ENCODE measurements at regions not wholly inside any gene's neighbourhood (a gene's known extent, or its start where the extent isn't known, plus 50 kb on each side); places are given as distances from the start of the nearest gene placed in this dataset.

DNA sequence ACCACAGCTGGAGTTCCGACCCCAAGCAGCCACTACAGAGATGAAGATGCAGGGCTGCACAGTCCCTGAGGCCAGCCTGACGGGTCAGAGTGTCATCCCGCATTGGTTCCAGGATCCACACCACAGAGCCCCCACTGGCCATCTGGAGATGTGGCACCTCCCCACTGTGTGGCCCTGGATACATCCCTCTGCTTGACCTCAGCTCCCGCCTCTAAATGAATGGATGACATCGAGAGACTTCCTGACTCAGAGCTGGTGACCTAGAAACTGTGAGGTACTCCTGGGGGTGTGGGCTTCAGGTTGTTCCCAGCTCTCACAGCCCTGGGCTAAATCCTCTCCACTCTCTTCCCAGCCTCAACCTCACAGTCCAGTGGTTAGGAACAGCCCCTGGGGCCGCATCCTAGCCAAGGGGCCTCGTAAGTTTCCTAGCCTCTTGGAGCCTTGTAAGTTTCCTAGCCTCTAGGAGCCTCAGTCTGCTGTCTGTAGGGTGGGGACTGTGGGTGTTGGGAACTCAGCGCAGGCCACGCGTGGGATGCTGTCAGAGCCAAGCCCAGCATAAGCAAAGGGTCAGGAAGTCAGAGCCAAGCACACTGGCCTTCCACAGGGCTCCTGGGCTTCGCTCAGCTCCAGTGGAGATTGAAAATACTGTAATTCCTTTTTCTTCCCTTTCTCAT lies 87.5 kb upstream of the RUNX3 start:
- Histone ChIP-seq H3K4me3 (ENCODE audit: low read length) (no peak overlapping the region), H3K27me3 (ENCODE audit: insufficient read depth, low read depth, low read length) (no peaks in the 10 kb centered on the region), H3K36me3 (ENCODE audit: insufficient read depth, low read length) (no peaks in the 10 kb centered on the region), H3K4me2 (ENCODE audit: low read length) (no peak overlapping the region), H3K9ac (ENCODE audit: low read length) (no peak overlapping the region), H3K27ac (ENCODE audit: low read length) (no peak overlapping the region), H3K9me3 (ENCODE audit: low read length) (no peaks in the 10 kb centered on the region), H2AFZ (ENCODE audit: low read depth, low read length) (no peak overlapping the region), H3F3A (ENCODE audit: insufficient read depth, low read length, poor library complexity, severe bottlenecking) (no peaks in the 10 kb centered on the region), H3K79me2 (replicated peaks; ENCODE audit: insufficient read depth, low read length) (no peaks in the 10 kb centered on the region), H4K20me1 (ENCODE audit: insufficient read depth) (no peaks in the 10 kb centered on the region), H3K9me2 (ENCODE audit: insufficient read depth, low read length) (no peaks in the 10 kb centered on the region)
- TF ChIP-seq CTCF (IDR thresholded peaks at IDR 0.05; ENCODE audit: poor library complexity, severe bottlenecking) (no peak), MXI1 (conservative IDR thresholded peaks at IDR 0.05; ENCODE audit: poor library complexity, severe bottlenecking) (no peak), POLR2AphosphoS5 (IDR thresholded peaks at IDR 0.05) (no peak), EZH2 (IDR thresholded peaks at IDR 0.05; ENCODE audit: borderline replicate concordance, insufficient read depth, low read length, poor library complexity, severe bottlenecking) (no peak)

DNA sequence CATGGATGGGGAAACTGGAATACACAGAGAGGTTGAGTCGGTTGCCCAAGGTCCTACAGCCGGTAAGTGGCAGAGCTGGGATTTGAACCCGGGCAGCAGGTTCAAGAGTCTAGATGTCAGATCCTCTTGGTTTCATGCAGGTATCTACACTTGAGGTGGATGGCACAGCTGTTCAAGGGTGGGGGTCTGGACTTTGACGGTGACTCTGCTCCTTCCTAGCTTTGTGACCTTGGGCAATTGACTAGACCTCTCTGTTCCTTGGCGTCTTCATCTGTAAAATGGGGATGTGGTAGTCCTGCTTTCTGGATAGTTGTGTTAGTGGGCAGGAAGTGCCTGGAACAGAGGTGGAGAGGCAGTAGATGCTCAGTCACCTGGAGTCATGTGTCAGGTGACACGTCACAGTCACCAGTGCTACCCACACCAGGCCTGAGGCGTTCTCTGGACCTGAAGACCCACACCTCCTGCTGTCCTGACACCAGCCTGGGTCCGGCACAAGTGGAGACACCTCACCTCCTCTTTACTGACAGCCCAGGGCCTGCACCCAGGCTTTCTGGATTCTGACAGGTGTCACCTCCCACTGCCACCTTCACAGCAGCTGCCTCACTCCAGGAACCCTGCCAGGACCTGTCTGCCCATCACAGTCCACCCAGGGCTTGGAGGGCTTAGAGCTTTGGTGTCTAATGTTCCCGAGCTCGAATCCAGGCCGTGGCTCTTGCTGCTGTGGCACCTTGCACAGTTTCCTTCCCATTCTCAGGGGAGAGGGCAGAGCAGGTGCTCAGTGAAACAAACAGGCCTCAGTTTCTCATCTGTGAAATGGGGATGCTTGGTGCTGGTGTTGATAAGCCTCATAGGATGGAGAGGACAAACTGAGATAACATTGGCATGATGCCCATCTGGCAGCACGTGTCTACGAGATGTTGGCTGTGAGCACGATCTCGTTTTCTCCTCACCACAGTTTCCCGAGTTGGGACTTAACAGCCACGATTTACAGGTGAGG lies 83.2 kb upstream of the RUNX3 start:
- no peak overlapping the region for H3K4me3 ChIP-seq (ENCODE audit: low read length)
- no peaks in the 10 kb centered on the region for H3K27me3 ChIP-seq (ENCODE audit: insufficient read depth, low read depth, low read length)
- H3K36me3 ChIP-seq (ENCODE audit: insufficient read depth, low read length): no peaks in the 10 kb centered on the region
- no peaks in the 10 kb centered on the region for H3K9me2 ChIP-seq (ENCODE audit: insufficient read depth, low read length)
- H3F3A ChIP-seq (ENCODE audit: insufficient read depth, low read length, poor library complexity, severe bottlenecking): no peaks in the 10 kb centered on the region
- no peak overlapping the region for H2AFZ ChIP-seq (ENCODE audit: low read depth, low read length)
- no peaks in the 10 kb centered on the region for H3K79me2 ChIP-seq (replicated peaks; ENCODE audit: insufficient read depth, low read length)
- H3K4me2 ChIP-seq (ENCODE audit: low read length): no peak overlapping the region
- no peak overlapping the region for H3K9ac ChIP-seq (ENCODE audit: low read length)
- H3K9me3 ChIP-seq (ENCODE audit: low read length): no peaks in the 10 kb centered on the region
- TF ChIP-seq MXI1 (conservative IDR thresholded peaks at IDR 0.05; ENCODE audit: poor library complexity, severe bottlenecking) (no peak), RAD21 (conservative IDR thresholded peaks at IDR 0.05) (no peak), TAF1 (IDR thresholded peaks at IDR 0.05; ENCODE audit: low read depth) (no peak), EP300 (conservative IDR thresholded peaks at IDR 0.05; ENCODE audit: poor library complexity, severe bottlenecking) (no peak), EZH2 (IDR thresholded peaks at IDR 0.05; ENCODE audit: borderline replicate concordance, insufficient read depth, low read length, poor library complexity, severe bottlenecking) (no peak), SMC3 (conservative IDR thresholded peaks at IDR 0.05; ENCODE audit: poor library complexity) (no peak)
- no peaks in the 10 kb centered on the region for H4K20me1 ChIP-seq (ENCODE audit: insufficient read depth)
- H3K27ac ChIP-seq (ENCODE audit: low read length): no peak overlapping the region

- Histone ChIP-seq H3K36me3 (ENCODE audit: insufficient read depth, low read length) (no peaks in the 10 kb centered on the region), H3K9me2 (ENCODE audit: insufficient read depth, low read length) (no peaks in the 10 kb centered on the region), H3K9me3 (ENCODE audit: low read length) (no peaks in the 10 kb centered on the region), H3K9ac (ENCODE audit: low read length) (no peak overlapping the region), H2AFZ (ENCODE audit: low read depth, low read length) (no peak overlapping the region), H4K20me1 (ENCODE audit: insufficient read depth) (no peaks in the 10 kb centered on the region), H3K4me2 (ENCODE audit: low read length) (no peak overlapping the region), H3K4me3 (ENCODE audit: low read length) (no peak overlapping the region), H3K27me3 (ENCODE audit: insufficient read depth, low read depth, low read length) (no peaks in the 10 kb centered on the region), H3K27ac (ENCODE audit: low read length) (no peak overlapping the region), H3F3A (ENCODE audit: insufficient read depth, low read length, poor library complexity, severe bottlenecking) (no peaks in the 10 kb centered on the region), H3K79me2 (replicated peaks; ENCODE audit: insufficient read depth, low read length) (no peaks in the 10 kb centered on the region)
- no peak for TF ChIP-seq REST (IDR thresholded peaks at IDR 0.05; ENCODE audit: borderline replicate concordance)
- TF ChIP-seq MXI1 (conservative IDR thresholded peaks at IDR 0.05; ENCODE audit: poor library complexity, severe bottlenecking): no peak
- TF ChIP-seq CTCF (IDR thresholded peaks at IDR 0.05; ENCODE audit: poor library complexity, severe bottlenecking): no peak
- TF ChIP-seq EP300 (conservative IDR thresholded peaks at IDR 0.05; ENCODE audit: poor library complexity, severe bottlenecking): no peak
- no peak for TF ChIP-seq EZH2 (IDR thresholded peaks at IDR 0.05; ENCODE audit: borderline replicate concordance, insufficient read depth, low read length, poor library complexity, severe bottlenecking)
- no peak for TF ChIP-seq TAF1 (IDR thresholded peaks at IDR 0.05; ENCODE audit: low read depth)
- TF ChIP-seq POLR2AphosphoS5 (IDR thresholded peaks at IDR 0.05): no peak
- no peak for TF ChIP-seq SMC3 (conservative IDR thresholded peaks at IDR 0.05; ENCODE audit: poor library complexity)
Observed at GRCh38 chr1:25011943-25012638, 82.0 kb upstream of the RUNX3 start.
